GM10266 (cell line): ENCODE measurements at regions not wholly inside any gene's neighbourhood (a gene's known extent, or its start where the extent isn't known, plus 50 kb on each side); places are given as distances from the start of the nearest gene placed in this dataset.
A peak's percentile ranks its signal among the peaks of the same experiment; 100 is the strongest.

Source experiments
- DNase-seq: peaks from one replicate; pipeline ENCODE4 v3.0.0; 2012; ENCODE audit errors: extremely low spot score
- CTCF ChIP-seq: IDR thresholded peaks from 2 replicates; pipeline ENCODE4 v1.5.1; 2012; ENCODE audit warnings: mild to moderate bottlenecking, low read depth; ENCODE audit not compliant: control insufficient read depth, insufficient read depth; ENCODE audit errors: missing control alignments

- DNase-seq, result no peak
- no peak for TF ChIP-seq CTCF
Measured at GRCh38 chr20:37616110-37616425, 77.8 kb upstream of the CTNNBL1 start.

- peak; percentile 71 for DNase-seq
- TF ChIP-seq CTCF, result peak; percentile 79
Measured at GRCh38 chr20:37615340-37616109, 78.3 kb upstream of the CTNNBL1 start.

- no peak for TF ChIP-seq CTCF
- no peak for DNase-seq
Measured at GRCh38 chr20:37611852-37612251, 82.0 kb upstream of the CTNNBL1 start.

- DNase-seq, result no peak
- TF ChIP-seq CTCF, result no peak
Measured at GRCh38 chr20:37611346-37611745, 82.5 kb upstream of the CTNNBL1 start.

- no peak for DNase-seq
- no peak for TF ChIP-seq CTCF
Measured at GRCh38 chr20:37610203-37610798, 82.6 kb upstream of the BLCAP start.

- no peak for DNase-seq
- TF ChIP-seq CTCF, result no peak
Measured at GRCh38 chr20:37602634-37603033, 75.0 kb upstream of the BLCAP start.

GRCh38 chr20:37600486-37600885, 72.8 kb upstream of the BLCAP start:
- TF ChIP-seq CTCF, result no peak
- no peak for DNase-seq
